ENCODE measurements at regions not wholly inside any gene's neighbourhood (a gene's known extent, or its start where the extent isn't known, plus 50 kb on each side); places are given as distances from the start of the nearest gene placed in this dataset.
"Not testable (repeated sequence)": the region's sequence is repeated elsewhere in the genome, so short reads cannot be mapped to it uniquely, and the experiment has no call there.

DNA sequence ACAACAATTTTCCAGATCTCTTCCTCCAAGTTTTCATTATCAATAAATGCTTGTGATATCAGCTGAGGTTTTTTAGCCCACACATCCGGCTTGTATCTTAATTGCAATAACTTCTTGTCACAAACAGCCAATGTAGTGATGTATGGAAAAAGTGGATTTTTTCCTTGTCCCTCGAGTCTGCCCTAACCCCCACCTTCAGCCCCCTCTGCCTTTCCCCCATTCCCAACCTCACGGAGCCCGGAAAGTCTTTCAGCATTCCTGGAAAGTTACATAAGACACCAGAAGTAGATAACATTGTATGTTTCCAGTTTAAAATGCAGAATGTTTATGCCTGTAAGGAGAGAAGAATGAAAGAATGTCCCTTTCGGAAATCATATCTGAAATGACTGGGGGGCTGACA lies 179.2 kb upstream of the PHACTR1 start:
- Mint-ChIP-seq H3K4me1 (ENCODE audit: low read depth, unreplicated experiment) (peaks cover 22% of the 10 kb centered on the region), H3K27me3 (ENCODE audit: unreplicated experiment) (no peaks in the 10 kb centered on the region), H3K36me3 (ENCODE audit: insufficient read depth, unreplicated experiment) (no peaks in the 10 kb centered on the region), H3K9me3 (ENCODE audit: low read depth, unreplicated experiment) (no peaks in the 10 kb centered on the region), H3K27ac (ENCODE audit: unreplicated experiment) (peak overlapping the region; percentile 61), H3K4me3 (ENCODE audit: low read depth, unreplicated experiment) (no peak overlapping the region)
- DNase-seq = no peak
- TF ChIP-seq, protein P1, sequence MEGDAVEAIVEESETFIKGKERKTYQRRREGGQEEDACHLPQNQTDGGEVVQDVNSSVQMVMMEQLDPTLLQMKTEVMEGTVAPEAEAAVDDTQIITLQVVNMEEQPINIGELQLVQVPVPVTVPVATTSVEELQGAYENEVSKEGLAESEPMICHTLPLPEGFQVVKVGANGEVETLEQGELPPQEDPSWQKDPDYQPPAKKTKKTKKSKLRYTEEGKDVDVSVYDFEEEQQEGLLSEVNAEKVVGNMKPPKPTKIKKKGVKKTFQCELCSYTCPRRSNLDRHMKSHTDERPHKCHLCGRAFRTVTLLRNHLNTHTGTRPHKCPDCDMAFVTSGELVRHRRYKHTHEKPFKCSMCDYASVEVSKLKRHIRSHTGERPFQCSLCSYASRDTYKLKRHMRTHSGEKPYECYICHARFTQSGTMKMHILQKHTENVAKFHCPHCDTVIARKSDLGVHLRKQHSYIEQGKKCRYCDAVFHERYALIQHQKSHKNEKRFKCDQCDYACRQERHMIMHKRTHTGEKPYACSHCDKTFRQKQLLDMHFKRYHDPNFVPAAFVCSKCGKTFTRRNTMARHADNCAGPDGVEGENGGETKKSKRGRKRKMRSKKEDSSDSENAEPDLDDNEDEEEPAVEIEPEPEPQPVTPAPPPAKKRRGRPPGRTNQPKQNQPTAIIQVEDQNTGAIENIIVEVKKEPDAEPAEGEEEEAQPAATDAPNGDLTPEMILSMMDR (IDR thresholded peaks at IDR 0.05; ENCODE audit: unreplicated experiment) = no peak
- BruUV-seq (replicated peaks) = no TSS peak
- CTCF ChIA-PET = no interaction called here
- intact Hi-C loops (cut with micrococcal nuclease; ENCODE audit: unreplicated experiment) = no loop called here

DNA sequence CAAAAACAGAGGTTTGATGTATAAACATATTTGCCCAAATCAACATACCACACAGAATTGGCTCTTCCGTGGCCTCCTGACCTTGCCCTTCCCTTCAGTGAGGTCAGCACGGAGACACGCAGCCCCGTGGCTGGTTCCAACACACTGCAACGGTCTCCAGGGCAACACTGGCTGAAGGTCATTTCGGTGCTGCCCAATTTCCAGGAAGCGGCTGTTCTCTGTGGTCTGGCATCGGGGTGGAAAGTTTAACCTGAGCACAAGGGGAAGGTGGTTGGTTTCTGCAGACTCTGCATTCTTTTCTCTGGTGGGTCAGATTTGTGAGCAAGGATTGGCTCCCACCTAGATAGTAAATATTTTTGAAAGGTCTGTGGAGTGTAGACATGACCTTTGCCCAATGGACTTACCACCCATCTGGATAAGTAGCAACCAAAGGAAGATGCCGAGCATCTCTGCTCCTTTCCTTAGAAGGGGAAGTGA lies 177.6 kb upstream of the PHACTR1 start:
- BruUV-seq (replicated peaks) = no TSS peak
- Mint-ChIP-seq H3K9me3 (ENCODE audit: low read depth, unreplicated experiment) (no peaks in the 10 kb centered on the region), H3K27me3 (ENCODE audit: unreplicated experiment) (no peaks in the 10 kb centered on the region), H3K4me1 (ENCODE audit: low read depth, unreplicated experiment) (peaks cover 31% of the 10 kb centered on the region), H3K27ac (ENCODE audit: unreplicated experiment) (peak overlapping the region; percentile 61), H3K36me3 (ENCODE audit: insufficient read depth, unreplicated experiment) (no peaks in the 10 kb centered on the region), H3K4me3 (ENCODE audit: low read depth, unreplicated experiment) (no peak overlapping the region)
- TF ChIP-seq, protein P1 (IDR thresholded peaks at IDR 0.05; ENCODE audit: unreplicated experiment) = no peak
- DNase-seq = peak; percentile 58
- CTCF ChIA-PET = no interaction called here
- intact Hi-C loops (cut with micrococcal nuclease; ENCODE audit: unreplicated experiment) = no loop called here

DNA sequence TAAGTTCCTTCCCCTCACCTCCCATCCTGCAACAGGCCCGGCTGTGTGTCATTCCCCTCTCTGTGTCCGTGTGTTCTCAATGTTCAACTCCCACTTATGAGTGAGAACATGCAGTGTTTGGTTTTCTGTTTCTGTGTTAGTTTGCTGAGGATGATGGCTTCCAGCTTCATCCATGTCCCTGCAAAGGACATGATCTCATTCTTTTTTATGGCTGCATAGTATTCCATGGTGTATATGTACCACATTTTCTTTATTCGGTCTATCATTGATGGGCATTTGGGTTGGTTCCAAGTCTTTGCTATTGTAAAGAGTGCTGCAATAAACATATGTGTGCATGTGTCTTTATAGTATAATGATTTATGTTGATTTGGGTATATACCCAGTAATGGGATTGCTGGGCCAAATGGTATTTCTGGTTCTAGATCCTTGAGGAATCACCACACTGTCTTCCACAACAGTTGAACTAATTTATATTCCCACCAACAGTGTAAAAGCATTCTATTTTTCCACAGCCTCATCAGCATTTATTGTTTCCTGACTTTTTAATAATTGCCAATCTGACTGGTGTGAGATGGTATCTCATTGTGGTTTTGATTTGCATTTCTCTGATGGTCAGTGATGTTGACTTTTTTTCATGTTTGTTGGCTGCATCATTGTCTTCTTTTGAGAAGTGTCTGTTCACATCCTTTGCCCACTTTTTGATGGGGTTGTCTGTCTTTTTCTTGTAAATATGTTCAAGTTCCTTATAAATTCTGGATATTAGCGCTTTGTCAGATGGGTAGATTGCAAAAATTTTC lies 174.1 kb upstream of the PHACTR1 start:
- Mint-ChIP-seq H3K27ac (ENCODE audit: unreplicated experiment) (peak overlapping the region; percentile 83), H3K4me1 (ENCODE audit: low read depth, unreplicated experiment) (peaks cover 51% of the 10 kb centered on the region)
- intact Hi-C loops (cut with micrococcal nuclease; ENCODE audit: unreplicated experiment); DNase-seq; BruUV-seq (replicated peaks); H3K27me3 Mint-ChIP-seq (ENCODE audit: unreplicated experiment); H3K4me3 Mint-ChIP-seq (ENCODE audit: low read depth, unreplicated experiment); H3K9me3 Mint-ChIP-seq (ENCODE audit: low read depth, unreplicated experiment); CTCF ChIA-PET; H3K36me3 Mint-ChIP-seq (ENCODE audit: insufficient read depth, unreplicated experiment): not testable (repeated sequence)

DNA sequence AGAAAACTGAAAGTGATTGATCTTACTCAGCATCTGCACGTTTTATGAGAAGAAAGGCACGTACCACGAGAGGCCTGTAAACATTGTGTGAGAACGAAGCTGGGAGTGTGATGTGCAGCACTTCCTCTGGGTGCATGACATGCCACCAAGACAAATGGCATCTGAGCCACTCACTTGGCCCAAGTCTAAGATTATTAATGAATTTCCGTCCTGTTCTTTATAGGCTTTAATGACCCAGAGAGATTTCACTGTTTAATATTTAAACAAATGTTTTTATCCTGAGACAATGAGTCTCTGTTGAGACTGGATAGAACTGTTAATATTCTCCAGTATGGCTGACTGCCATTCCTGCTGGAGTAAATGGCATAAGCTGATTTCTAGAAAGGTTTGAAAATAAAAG lies 172.6 kb upstream of the PHACTR1 start:
- peaks cover 45% of the 10 kb centered on the region for H3K4me1 Mint-ChIP-seq (ENCODE audit: low read depth, unreplicated experiment)
- H3K27ac Mint-ChIP-seq (ENCODE audit: unreplicated experiment) = peak overlapping the region; percentile 83
- TF ChIP-seq, protein P1 (IDR thresholded peaks at IDR 0.05; ENCODE audit: unreplicated experiment) = no peak
- H3K36me3 Mint-ChIP-seq (ENCODE audit: insufficient read depth, unreplicated experiment) = no peaks in the 10 kb centered on the region
- DNase-seq = peak; percentile 53
- CTCF ChIA-PET = no interaction called here
- H3K27me3 Mint-ChIP-seq (ENCODE audit: unreplicated experiment) = no peaks in the 10 kb centered on the region
- BruUV-seq (replicated peaks) = no TSS peak
- no peak overlapping the region for H3K4me3 Mint-ChIP-seq (ENCODE audit: low read depth, unreplicated experiment)
- intact Hi-C loops (cut with micrococcal nuclease; ENCODE audit: unreplicated experiment) = loop anchor here (2.0 kb wide), 2 partner anchors 29 to 51 kb away; no protein-coding TSS in a partner anchor
- no peaks in the 10 kb centered on the region for H3K9me3 Mint-ChIP-seq (ENCODE audit: low read depth, unreplicated experiment)

Data from Calu3 (cell line).